SK-N-SH (cell line): ENCODE measurements at regions not wholly inside any gene's neighbourhood (a gene's known extent, or its start where the extent isn't known, plus 50 kb on each side); places are given as distances from the start of the nearest gene placed in this dataset.

ENCODE experiments used
- CTCF ChIA-PET: fragments of 300-600, 350-600 bp; formaldehyde crosslinking; extraction: SDS; loops from one replicate; lab custom pipeline; 2021; lab: Yijun Ruan, JAX
- POLR2A ChIA-PET: fragments of 350-600 bp; sonication (Branson Sonifier 250); formaldehyde crosslinking; extraction: SDS; loops from one replicate; lab custom pipeline; 2020; ENCODE audit warnings: antibody characterized with exemption, inconsistent platforms; lab: Yijun Ruan, JAX
- DNase-seq: peaks from one replicate; pipeline ENCODE4 v3.0.0; 2012
- H2AFZ ChIP-seq: fragments of 200-600 bp; sonication (generic); 2 replicates; pipeline ENCODE4 v1.8.1; 2016; ENCODE audit warnings: antibody characterized with exemption, mild to moderate bottlenecking, low read depth
- H3F3A ChIP-seq: fragments of 200-600 bp; sonication (generic); replicated peaks from 2 replicates; pipeline ENCODE3; 2016; ENCODE audit warnings: antibody characterized with exemption, mild to moderate bottlenecking; ENCODE audit not compliant: insufficient read depth
- H3K27ac ChIP-seq, 2 experiments: fragments of 200-500 bp in 1 of 2; fragments of 200-600 bp in 1 of 2; sonication (Bioruptor generic) in 1 of 2; sonication (generic), shearing (Covaris generic) in 1 of 2; 2 replicates each; pipeline versions ENCODE4 v1.5.1 to v1.6.1; 2014 to 2016; ENCODE audit warnings: low read depth in 2 of 2, inconsistent platforms in 1 of 2, low read length in 1 of 2, mild to moderate bottlenecking in 1 of 2, mixed read lengths in 1 of 2
- H3K27me3 ChIP-seq: fragments of 200-600 bp; sonication (generic), shearing (Covaris generic); 2 replicates; pipeline ENCODE4 v1.6.1; 2016; ENCODE audit warnings: mixed run types; ENCODE audit not compliant: insufficient read depth
- H3K36me3 ChIP-seq, 2 experiments: fragments of 200-500 bp in 1 of 2; fragments of 200-600 bp in 1 of 2; sonication (Bioruptor generic) in 1 of 2; sonication (generic) in 1 of 2; replicated peaks in 1 of 2; 2 replicates each; pipeline versions ENCODE3 to v1.5.1; 2014 to 2016; ENCODE audit warnings: low read length in 1 of 2, mild to moderate bottlenecking in 1 of 2; ENCODE audit not compliant: insufficient read depth in 2 of 2, control insufficient read depth in 1 of 2
- H3K4me1 ChIP-seq, 2 experiments: fragments of 200-500 bp in 1 of 2; fragments of 200-600 bp in 1 of 2; sonication (Bioruptor generic) in 1 of 2; sonication (generic), shearing (Covaris generic) in 1 of 2; 2 replicates each; pipeline versions ENCODE4 v1.5.1 to v1.6.1; 2014 to 2016; ENCODE audit warnings: low read depth in 1 of 2, low read length in 1 of 2, mixed run types in 1 of 2; ENCODE audit not compliant: insufficient read depth in 2 of 2, control insufficient read depth in 1 of 2
- H3K4me2 ChIP-seq: fragments of 200-600 bp; sonication (generic), shearing (Covaris generic); 2 replicates; pipeline ENCODE4 v1.6.1; 2017; ENCODE audit warnings: mixed run types
- H3K4me3 ChIP-seq, 2 experiments: fragments of 200-500 bp in 1 of 2; fragments of 200-600 bp in 1 of 2; sonication (Bioruptor generic) in 1 of 2; sonication (generic), shearing (Covaris generic) in 1 of 2; 2 replicates each; pipeline versions ENCODE4 v1.5.1 to v1.8.1; 2014 to 2016; ENCODE audit warnings: low read depth in 2 of 2, inconsistent platforms in 1 of 2, low read length in 1 of 2, mild to moderate bottlenecking in 1 of 2, mixed read lengths in 1 of 2, moderate library complexity in 1 of 2
- H3K79me2 ChIP-seq: fragments of 200-600 bp; sonication (generic); 2 replicates; pipeline ENCODE4 v1.8.1; 2017; ENCODE audit warnings: mild to moderate bottlenecking; ENCODE audit not compliant: insufficient read depth
- H3K9ac ChIP-seq: fragments of 200-600 bp; sonication (generic); 2 replicates; pipeline ENCODE4 v1.6.1; 2017; ENCODE audit warnings: mixed run types
- H3K9me2 ChIP-seq: fragments of 200-600 bp; sonication (generic); 2 replicates; pipeline ENCODE4 v1.6.1; 2017; ENCODE audit warnings: mixed run types
- H3K9me3 ChIP-seq: fragments of 200-600 bp; sonication (generic); 2 replicates; pipeline ENCODE4 v1.6.1; 2017; ENCODE audit warnings: mixed run types, mild to moderate bottlenecking, moderate library complexity
- H4K20me1 ChIP-seq: fragments of 200-600 bp; sonication (generic); 2 replicates; pipeline ENCODE4 v1.6.1; 2017; ENCODE audit warnings: mild to moderate bottlenecking, mixed run types; ENCODE audit not compliant: insufficient read depth
- ELF1 ChIP-seq: IDR thresholded peaks from 2 replicates; pipeline ENCODE4 v1.4.0; 2012
- EP300 ChIP-seq, 2 experiments: IDR thresholded peaks; 2 replicates each; pipeline versions ENCODE4 v1.4.0 to v1.6.1; 2012; ENCODE audit warnings: borderline replicate concordance in 1 of 2, low read depth in 1 of 2, low read length in 1 of 2
- EZH2phosphoT487 ChIP-seq: fragments of 200-600 bp; sonication (generic); IDR thresholded peaks from 2 replicates; pipeline ENCODE4 v1.6.1; 2017; ENCODE audit warnings: low read depth, mixed run types, mild to moderate bottlenecking, antibody characterized with exemption, moderate library complexity, borderline replicate concordance
- FOSL2 ChIP-seq: IDR thresholded peaks from 2 replicates; pipeline ENCODE4 v1.4.0; 2012; ENCODE audit warnings: low read depth, mild to moderate bottlenecking, moderate library complexity, borderline replicate concordance
- GABPA ChIP-seq: IDR thresholded peaks from 2 replicates; pipeline ENCODE4 v1.4.0; 2012; ENCODE audit warnings: low read depth, mild to moderate bottlenecking
- GATA2 ChIP-seq: sonication (generic); formaldehyde crosslinking; IDR thresholded peaks from 2 replicates; pipeline ENCODE4 v1.5.0; 2020; ENCODE audit warnings: mild to moderate bottlenecking, missing genetic modification reagents
- MAX ChIP-seq: IDR thresholded peaks from 2 replicates; pipeline ENCODE4 v1.4.0; 2012; ENCODE audit warnings: low read depth
- MEF2A ChIP-seq: IDR thresholded peaks from 2 replicates; pipeline ENCODE4 v1.4.0; 2012; ENCODE audit warnings: low read depth, borderline replicate concordance
- MXI1 ChIP-seq: IDR thresholded peaks from 2 replicates; pipeline ENCODE4 v1.6.1; 2012; ENCODE audit warnings: mild to moderate bottlenecking, low read depth, low read length, improper control_type of control experiment
- NRF1 ChIP-seq: IDR thresholded peaks from 2 replicates; pipeline ENCODE4 v1.6.1; 2012; ENCODE audit warnings: low read depth, mild to moderate bottlenecking, low read length
- PBX3 ChIP-seq: IDR thresholded peaks from 2 replicates; pipeline ENCODE4; 2012
- POLR2AphosphoS5 ChIP-seq: IDR thresholded peaks from 2 replicates; pipeline ENCODE4 v1.6.1; 2012; ENCODE audit warnings: low read depth, low read length
- RAD21 ChIP-seq: IDR thresholded peaks from 2 replicates; pipeline ENCODE4 v1.6.1; 2012; ENCODE audit warnings: mild to moderate bottlenecking, low read length
- RCOR1 ChIP-seq: fragments of 150-350 bp; IDR thresholded peaks from 2 replicates; pipeline ENCODE4 v1.6.1; 2017; ENCODE audit warnings: antibody characterized with exemption, low read length
- REST ChIP-seq: IDR thresholded peaks from 2 replicates; pipeline ENCODE4 v1.6.1; 2012; ENCODE audit warnings: mild to moderate bottlenecking, low read depth, low read length, moderate library complexity
- RXRA ChIP-seq: IDR thresholded peaks from 2 replicates; pipeline ENCODE4 v1.4.0; 2012; ENCODE audit warnings: low read depth, mild to moderate bottlenecking, borderline replicate concordance
- TCF12 ChIP-seq: IDR thresholded peaks from 2 replicates; pipeline ENCODE4 v1.4.0; 2012
- TEAD4 ChIP-seq: IDR thresholded peaks from 2 replicates; pipeline ENCODE4 v1.4.0; 2012; ENCODE audit warnings: mild to moderate bottlenecking, borderline replicate concordance; ENCODE audit not compliant: insufficient read depth
- USF2 ChIP-seq: fragments of 150-350 bp; IDR thresholded peaks from 2 replicates; pipeline ENCODE4 v1.6.1; 2017; ENCODE audit warnings: antibody characterized with exemption, low read length, low read depth, borderline replicate concordance
- WGBS: methylation state at CpG from one replicate; pipeline ENCODE4 v1.1.6; 2017; ENCODE audit warnings: low lambda C conversion rate; 5-methylcytosine and 5-hydroxymethylcytosine counted together

GRCh38 chr2:40716879-40717278 is 265.0 kb upstream of the SLC8A1 start:
- H3K79me2 ChIP-seq: no peaks in the 10 kb centered on the region
- no peak overlapping the region for H3K4me2 ChIP-seq
- no peak overlapping the region for H3K4me3 ChIP-seq
- no peaks in the 10 kb centered on the region for H4K20me1 ChIP-seq
- WGBS: 87% methylated on average over 2 of the region's 2 CpGs
- ChIA-PET POLR2A (no interaction called here), CTCF (no interaction called here)
- DNase-seq: no peak
- H3F3A ChIP-seq: no peaks in the 10 kb centered on the region
- H3K36me3 ChIP-seq: no peaks in the 10 kb centered on the region
- H3K9me3 ChIP-seq: no peaks in the 10 kb centered on the region
- H3K9me2 ChIP-seq: no peaks in the 10 kb centered on the region
- H2AFZ ChIP-seq: no peak overlapping the region
- no peaks in the 10 kb centered on the region; a peak in 1 of 4 replicates for H3K4me1 ChIP-seq
- H3K27me3 ChIP-seq: no peaks in the 10 kb centered on the region
- TF ChIP-seq FOSL2: no peak
- no peak for TF ChIP-seq PBX3
- TF ChIP-seq RAD21: no peak
- no peak for TF ChIP-seq ELF1
- no peak for TF ChIP-seq RXRA
- no peak for TF ChIP-seq EP300 (IDR thresholded peaks at IDR 0.05; ENCODE audit: borderline replicate concordance in 1 of 2, low read depth in 1 of 2, low read length in 1 of 2)
- TF ChIP-seq RCOR1: no peak
- no peak for TF ChIP-seq MAX
- TF ChIP-seq MXI1: no peak
- TF ChIP-seq EZH2phosphoT487: no peak
- TF ChIP-seq USF2: no peak
- TF ChIP-seq GABPA: no peak
- TF ChIP-seq MEF2A: no peak
- TF ChIP-seq POLR2AphosphoS5: no peak
- no peak for TF ChIP-seq GATA2 (CRISPR knock-in tag)
- TF ChIP-seq TCF12: no peak
- no peak for TF ChIP-seq TEAD4
- TF ChIP-seq NRF1: no peak
- no peak for TF ChIP-seq REST
- no peak overlapping the region for H3K27ac ChIP-seq
- H3K9ac ChIP-seq: no peak overlapping the region
